Keratinocyte (primary cell): ENCODE measurements at regions not wholly inside any gene's neighbourhood (a gene's known extent, or its start where the extent isn't known, plus 50 kb on each side); places are given as distances from the start of the nearest gene placed in this dataset.

Experiments used
- CTCF ChIP-seq, 3 experiments: IDR thresholded peaks in 1 of 3; conservative IDR thresholded peaks in 1 of 3; optimal IDR thresholded peaks in 1 of 3; 2 replicates in 2 of 3; 3 replicates in 1 of 3; pipeline versions ENCODE3 to v1.5.1; 2011; ENCODE audit warnings: low read length in 3 of 3, mild to moderate bottlenecking in 3 of 3, moderate library complexity in 2 of 3, control low read depth in 1 of 3, inconsistent platforms in 1 of 3; ENCODE audit not compliant: insufficient read depth in 2 of 3; ENCODE audit errors: extremely low read depth in 1 of 3
- EZH2 ChIP-seq: IDR thresholded peaks from one replicate; pipeline ENCODE4 v1.6.1; 2012; ENCODE audit warnings: inconsistent platforms, mild to moderate bottlenecking, low read length, moderate library complexity

GRCh38 chr12:38477340-38478090 is 160.9 kb downstream of the ALG10B start:
- no peak for TF ChIP-seq CTCF (optimal IDR thresholded peaks at IDR 0.05 in 1 of 3, IDR thresholded peaks at IDR 0.05 in 1 of 3, conservative IDR thresholded peaks at IDR 0.05 in 1 of 3; ENCODE audit: extremely low read depth in 1 of 3, insufficient read depth in 2 of 3, low read length in 3 of 3)
- TF ChIP-seq EZH2: no peak
